ENCODE measurements at regions not wholly inside any gene's neighbourhood (a gene's known extent, or its start where the extent isn't known, plus 50 kb on each side); places are given as distances from the start of the nearest gene placed in this dataset.

GRCh38 chr6:44712353-44713111 is 325.0 kb downstream of the CDC5L start:
- no peak for DNase-seq (ENCODE audit: low spot score)

GRCh38 chr6:44715188-44715587 is 327.7 kb downstream of the CDC5L start:
- DNase-seq (ENCODE audit: low spot score), result no peak

- no peak for DNase-seq (ENCODE audit: low spot score)
These were observed 328.4 kb downstream of the CDC5L start for GRCh38 chr6:44715925-44716324.

- DNase-seq (ENCODE audit: low spot score), result no peak
These were observed 329.9 kb downstream of the CDC5L start for GRCh38 chr6:44717431-44717830.

- DNase-seq (ENCODE audit: low spot score), result no peak
These were observed 334.6 kb downstream of the CDC5L start for GRCh38 chr6:44721954-44722578.

- no peak for DNase-seq (ENCODE audit: low spot score)
These were observed 335.2 kb downstream of the CDC5L start for GRCh38 chr6:44722736-44723135.

- DNase-seq (ENCODE audit: low spot score), result no peak
These were observed 336.1 kb downstream of the CDC5L start for GRCh38 chr6:44723439-44724197.

- DNase-seq (ENCODE audit: low spot score), result no peak
These were observed 337.6 kb downstream of the CDC5L start for GRCh38 chr6:44725070-44725469.

GRCh38 chr6:44727651-44728630 is 340.4 kb downstream of the CDC5L start:
- DNase-seq (ENCODE audit: low spot score), result no peak

GRCh38 chr6:44730771-44731391 is 343.4 kb downstream of the CDC5L start:
- no peak for DNase-seq (ENCODE audit: low spot score)

GRCh38 chr6:44731485-44732095 is 344.1 kb downstream of the CDC5L start:
- no peak for DNase-seq (ENCODE audit: low spot score)

GRCh38 chr6:44732243-44732642 is 344.7 kb downstream of the CDC5L start:
- DNase-seq (ENCODE audit: low spot score), result no peak

- DNase-seq (ENCODE audit: low spot score), result no peak
These were observed 345.6 kb downstream of the CDC5L start for GRCh38 chr6:44733126-44733525.

- no peak for DNase-seq (ENCODE audit: low spot score)
These were observed 346.4 kb downstream of the CDC5L start for GRCh38 chr6:44733868-44734267.

GRCh38 chr6:44734886-44735629 is 347.6 kb downstream of the CDC5L start:
- no peak for DNase-seq (ENCODE audit: low spot score)

- DNase-seq (ENCODE audit: low spot score), result no peak
These were observed 348.1 kb downstream of the CDC5L start for GRCh38 chr6:44735630-44735963.

GRCh38 chr6:44737341-44737740 is 349.8 kb downstream of the CDC5L start:
- DNase-seq (ENCODE audit: low spot score), result no peak

- DNase-seq (ENCODE audit: low spot score), result no peak
These were observed 350.5 kb downstream of the CDC5L start for GRCh38 chr6:44737829-44738528.

- no peak for DNase-seq (ENCODE audit: low spot score)
These were observed 351.2 kb downstream of the CDC5L start for GRCh38 chr6:44738601-44739146.
